DND-41 (cell line): ENCODE measurements at regions not wholly inside any gene's neighbourhood (a gene's known extent, or its start where the extent isn't known, plus 50 kb on each side); places are given as distances from the start of the nearest gene placed in this dataset.

Experiments
- ATAC-seq: fragments of 200-7000 bp; cut with Tn5 transposase; 3 replicates; pipeline ENCODE4 v1.9.1; 2021; ENCODE audit warnings: low read depth; ENCODE audit not compliant: insufficient read depth
- DNase-seq: peaks from one replicate; pipeline ENCODE4 v3.0.0-alpha.2; 2020
- H2AFZ ChIP-seq: 2 replicates; pipeline ENCODE4 v1.6.0; 2012; ENCODE audit warnings: low read depth, low read length
- H3K27ac ChIP-seq: 2 replicates; pipeline ENCODE4 v1.5.1; 2012; ENCODE audit warnings: low read length, inconsistent platforms
- H3K27me3 ChIP-seq: fragments of 200-600 bp; sonication (generic); 2 replicates; pipeline ENCODE4 v1.6.0; 2012; ENCODE audit warnings: low read length, mild to moderate bottlenecking, inconsistent platforms; ENCODE audit not compliant: insufficient read depth, poor library complexity
- H3K36me3 ChIP-seq: 2 replicates; pipeline ENCODE4 v1.5.1; 2012; ENCODE audit warnings: low read length, inconsistent platforms; ENCODE audit not compliant: insufficient read depth
- H3K4me1 ChIP-seq: 2 replicates; pipeline ENCODE4 v1.5.1; 2012; ENCODE audit warnings: mild to moderate bottlenecking, low read length; ENCODE audit not compliant: insufficient read depth
- H3K4me2 ChIP-seq: 2 replicates; pipeline ENCODE4 v1.6.0; 2012; ENCODE audit warnings: mild to moderate bottlenecking, moderate library complexity, low read length, inconsistent platforms; ENCODE audit not compliant: insufficient read depth
- H3K4me3 ChIP-seq, 2 experiments: fragments of 200-600 bp in 1 of 2; shearing (Covaris generic) in 1 of 2; 2 replicates each; pipeline ENCODE4 v1.5.1; 2012 to 2016; ENCODE audit warnings: inconsistent platforms in 2 of 2, low read length in 2 of 2, mild to moderate bottlenecking in 2 of 2, low read depth in 1 of 2, moderate library complexity in 1 of 2
- H3K79me2 ChIP-seq: 2 replicates; pipeline ENCODE4 v1.6.0; 2012; ENCODE audit warnings: low read length, inconsistent platforms; ENCODE audit not compliant: insufficient read depth
- H3K9ac ChIP-seq: 2 replicates; pipeline ENCODE4 v1.6.0; 2012; ENCODE audit warnings: low read depth, mild to moderate bottlenecking, inconsistent platforms, low read length, moderate library complexity
- H3K9me3 ChIP-seq: 2 replicates; pipeline ENCODE4 v1.5.1; 2012; ENCODE audit warnings: low read length, moderate library complexity, mild to moderate bottlenecking, inconsistent platforms; ENCODE audit not compliant: insufficient read depth, severe bottlenecking
- H4K20me1 ChIP-seq: 2 replicates; pipeline ENCODE4 v1.6.0; 2012; ENCODE audit warnings: low read length; ENCODE audit not compliant: insufficient read depth
- CTCF ChIP-seq: IDR thresholded peaks from 2 replicates; pipeline ENCODE4 v1.5.1; 2012; ENCODE audit warnings: borderline replicate concordance, low read length, moderate library complexity, mild to moderate bottlenecking; ENCODE audit not compliant: poor library complexity, severe bottlenecking; ENCODE audit errors: extremely low read depth
- EZH2 ChIP-seq: IDR thresholded peaks from 3 replicates; pipeline ENCODE4 v1.6.1; 2012; ENCODE audit warnings: borderline replicate concordance, low read depth, mild to moderate bottlenecking, moderate library complexity, low read length, inconsistent platforms; ENCODE audit not compliant: severe bottlenecking

- DNase-seq (no peak), ATAC-seq (no peak)
- Histone ChIP-seq H3K9me3 (no peaks in the 10 kb centered on the region), H3K79me2 (no peaks in the 10 kb centered on the region), H2AFZ (no peak overlapping the region), H3K27me3 (no peaks in the 10 kb centered on the region), H3K4me3 (no peak overlapping the region), H3K4me1 (no peaks in the 10 kb centered on the region), H4K20me1 (no peaks in the 10 kb centered on the region), H3K9ac (no peak overlapping the region), H3K4me2 (no peak overlapping the region), H3K36me3 (no peaks in the 10 kb centered on the region), H3K27ac (no peak overlapping the region)
- TF ChIP-seq CTCF (no peak), EZH2 (no peak)
Observed at GRCh38 chr12:87283111-87283510, 746.1 kb downstream of the C12orf50 start.

DNA sequence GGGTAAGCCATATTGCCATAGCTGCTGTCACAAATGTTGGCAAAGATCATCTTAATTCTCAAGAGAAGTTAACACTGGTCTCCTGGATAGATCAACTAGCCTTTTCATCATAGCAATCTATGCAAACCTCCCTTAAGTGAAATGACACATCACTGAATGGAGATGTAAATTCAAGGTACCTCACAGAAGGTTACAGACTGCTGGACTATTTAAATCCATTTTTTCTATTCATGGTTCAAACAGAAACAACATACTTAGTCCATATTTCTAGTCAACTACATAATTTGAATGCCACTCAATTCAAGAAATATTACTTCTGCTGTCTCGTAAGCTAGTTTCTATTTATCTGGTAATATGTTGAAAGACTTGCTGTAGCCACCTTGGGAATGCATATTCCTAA, 748.3 kb downstream of the C12orf50 start:
- Histone ChIP-seq H3K79me2 (no peaks in the 10 kb centered on the region), H3K4me3 (no peak overlapping the region), H3K4me1 (no peaks in the 10 kb centered on the region), H3K36me3 (no peaks in the 10 kb centered on the region), H3K27me3 (no peaks in the 10 kb centered on the region), H3K9me3 (no peaks in the 10 kb centered on the region), H3K4me2 (no peak overlapping the region), H3K27ac (no peak overlapping the region), H4K20me1 (no peaks in the 10 kb centered on the region), H3K9ac (no peak overlapping the region), H2AFZ (no peak overlapping the region)
- ATAC-seq = no peak
- DNase-seq = no peak
- TF ChIP-seq EZH2 = no peak
- TF ChIP-seq CTCF = no peak

DNA sequence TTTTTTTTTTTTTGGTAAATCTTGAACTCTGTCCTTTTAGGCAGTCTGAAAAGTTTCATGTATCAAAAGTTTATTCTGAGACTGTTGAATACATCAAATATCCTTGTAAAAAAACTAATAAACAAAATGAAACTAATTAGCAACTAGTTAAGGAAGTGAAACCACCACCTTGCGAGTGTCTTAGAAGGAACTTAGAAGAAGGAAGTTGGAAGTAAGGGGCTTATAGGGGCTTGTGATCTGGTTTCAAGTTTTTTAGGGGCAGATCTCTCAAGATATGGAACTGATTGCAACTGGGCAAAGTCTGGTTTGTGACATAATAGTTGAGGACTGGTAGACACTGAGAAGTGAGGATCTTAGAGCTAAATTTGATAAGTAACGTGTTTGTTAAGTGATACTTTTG, 748.8 kb downstream of the C12orf50 start:
- no peak overlapping the region for H3K27ac ChIP-seq
- no peak for ATAC-seq
- no peak overlapping the region for H2AFZ ChIP-seq

More for the DNA sequence above, 748.8 kb downstream of the C12orf50 start:
- DNase-seq = no peak
- no peaks in the 10 kb centered on the region for H4K20me1 ChIP-seq
- H3K27me3 ChIP-seq = no peaks in the 10 kb centered on the region
- no peak overlapping the region for H3K4me3 ChIP-seq
- no peak overlapping the region for H3K9ac ChIP-seq
- no peak for TF ChIP-seq CTCF
- TF ChIP-seq EZH2 = no peak
- H3K36me3 ChIP-seq = no peaks in the 10 kb centered on the region
- no peaks in the 10 kb centered on the region for H3K9me3 ChIP-seq
- H3K4me1 ChIP-seq = no peaks in the 10 kb centered on the region
- H3K4me2 ChIP-seq = no peak overlapping the region
- H3K79me2 ChIP-seq = no peaks in the 10 kb centered on the region
